ENCODE measurements at regions not wholly inside any gene's neighbourhood (a gene's known extent, or its start where the extent isn't known, plus 50 kb on each side); places are given as distances from the start of the nearest gene placed in this dataset.
"Not testable (repeated sequence)": the region's sequence is repeated elsewhere in the genome, so short reads cannot be mapped to it uniquely, and the experiment has no call there.

GRCh38 chr12:38175538-38175937 lies 141.0 kb upstream of the ALG10B start:
- H3K27ac Mint-ChIP-seq: no peak overlapping the region
- ATAC-seq (no peak), DNase-seq (no peak)
- no peaks in the 10 kb centered on the region for H3K4me1 Mint-ChIP-seq (ENCODE audit: low read depth)
- CTCF ChIA-PET: no interaction called here
- no peaks in the 10 kb centered on the region for H3K9me3 Mint-ChIP-seq (ENCODE audit: insufficient read depth)
- no peaks in the 10 kb centered on the region for H3K36me3 Mint-ChIP-seq (ENCODE audit: low read depth)
- H3K27me3 Mint-ChIP-seq (ENCODE audit: low read depth): no peaks in the 10 kb centered on the region
- no peak overlapping the region for H3K4me3 Mint-ChIP-seq
- POLR2A ChIA-PET: no interaction called here

GRCh38 chr12:38183617-38184016 lies 133.0 kb upstream of the ALG10B start:
- H3K27ac Mint-ChIP-seq; H3K4me1 Mint-ChIP-seq (ENCODE audit: low read depth); H3K4me3 Mint-ChIP-seq; ATAC-seq; DNase-seq; CTCF ChIA-PET; H3K27me3 Mint-ChIP-seq (ENCODE audit: low read depth); POLR2A ChIA-PET; H3K36me3 Mint-ChIP-seq (ENCODE audit: low read depth); H3K9me3 Mint-ChIP-seq (ENCODE audit: insufficient read depth): not testable (repeated sequence)

- ATAC-seq, POLR2A ChIA-PET: not testable (repeated sequence)
Measured at GRCh38 chr12:38197286-38197685, 119.3 kb upstream of the ALG10B start.

GRCh38 chr12:38201461-38202276 lies 114.9 kb upstream of the ALG10B start:
- no peaks in the 10 kb centered on the region for H3K4me1 Mint-ChIP-seq (ENCODE audit: low read depth)
- no peaks in the 10 kb centered on the region for H3K27me3 Mint-ChIP-seq (ENCODE audit: low read depth)
- ATAC-seq (no peak), DNase-seq (no peak)
- H3K9me3 Mint-ChIP-seq (ENCODE audit: insufficient read depth): no peaks in the 10 kb centered on the region
- CTCF ChIA-PET: no interaction called here
- POLR2A ChIA-PET: no interaction called here
- H3K27ac Mint-ChIP-seq: no peak overlapping the region
- no peak overlapping the region for H3K4me3 Mint-ChIP-seq
- no peaks in the 10 kb centered on the region for H3K36me3 Mint-ChIP-seq (ENCODE audit: low read depth)

More at GRCh38 chr12:38197286-38197685, 119.3 kb upstream of the ALG10B start:
- H3K9me3 Mint-ChIP-seq (ENCODE audit: insufficient read depth); H3K4me3 Mint-ChIP-seq; H3K27me3 Mint-ChIP-seq (ENCODE audit: low read depth); DNase-seq; H3K27ac Mint-ChIP-seq; H3K36me3 Mint-ChIP-seq (ENCODE audit: low read depth); CTCF ChIA-PET; H3K4me1 Mint-ChIP-seq (ENCODE audit: low read depth): not testable (repeated sequence)

GRCh38 chr12:38204831-38205230 lies 111.7 kb upstream of the ALG10B start:
- no peaks in the 10 kb centered on the region for H3K27me3 Mint-ChIP-seq (ENCODE audit: low read depth)
- ATAC-seq: no peak
- CTCF ChIA-PET: no interaction called here
- no peak overlapping the region for H3K27ac Mint-ChIP-seq
- H3K4me3 Mint-ChIP-seq: no peak overlapping the region
- no peak for DNase-seq
- no peaks in the 10 kb centered on the region for H3K9me3 Mint-ChIP-seq (ENCODE audit: insufficient read depth)
- POLR2A ChIA-PET: no interaction called here
- no peaks in the 10 kb centered on the region for H3K36me3 Mint-ChIP-seq (ENCODE audit: low read depth)
- H3K4me1 Mint-ChIP-seq (ENCODE audit: low read depth): no peaks in the 10 kb centered on the region

- no peaks in the 10 kb centered on the region for H3K27me3 Mint-ChIP-seq (ENCODE audit: low read depth)
- CTCF ChIA-PET: no interaction called here
- no peaks in the 10 kb centered on the region for H3K9me3 Mint-ChIP-seq (ENCODE audit: insufficient read depth)
- no peaks in the 10 kb centered on the region for H3K36me3 Mint-ChIP-seq (ENCODE audit: low read depth)
- H3K27ac Mint-ChIP-seq: no peak overlapping the region
- H3K4me1 Mint-ChIP-seq (ENCODE audit: low read depth): no peaks in the 10 kb centered on the region
- H3K4me3 Mint-ChIP-seq: no peak overlapping the region
- DNase-seq: no peak
- no peak for ATAC-seq
- POLR2A ChIA-PET: no interaction called here
Measured at GRCh38 chr12:38222011-38222410, 94.6 kb upstream of the ALG10B start.

- H3K4me1 Mint-ChIP-seq (ENCODE audit: low read depth); POLR2A ChIA-PET; H3K27me3 Mint-ChIP-seq (ENCODE audit: low read depth); H3K4me3 Mint-ChIP-seq; H3K36me3 Mint-ChIP-seq (ENCODE audit: low read depth); H3K9me3 Mint-ChIP-seq (ENCODE audit: insufficient read depth); CTCF ChIA-PET; H3K27ac Mint-ChIP-seq; ATAC-seq; DNase-seq: not testable (repeated sequence)
Measured at GRCh38 chr12:38238328-38238727, 78.2 kb upstream of the ALG10B start.

- Mint-ChIP-seq H3K27ac (no peak overlapping the region), H3K27me3 (ENCODE audit: low read depth) (no peaks in the 10 kb centered on the region), H3K4me3 (no peak overlapping the region), H3K4me1 (ENCODE audit: low read depth) (no peaks in the 10 kb centered on the region), H3K9me3 (ENCODE audit: insufficient read depth) (no peaks in the 10 kb centered on the region), H3K36me3 (ENCODE audit: low read depth) (no peaks in the 10 kb centered on the region)
- POLR2A ChIA-PET: no interaction called here
- CTCF ChIA-PET: no interaction called here
- no peak for ATAC-seq
- no peak for DNase-seq
Measured at GRCh38 chr12:38253778-38254177, 62.8 kb upstream of the ALG10B start.

- no peaks in the 10 kb centered on the region for H3K4me1 Mint-ChIP-seq (ENCODE audit: low read depth)
Measured at GRCh38 chr12:38258411-38258810, 58.2 kb upstream of the ALG10B start.

More at GRCh38 chr12:38258411-38258810, 58.2 kb upstream of the ALG10B start:
- Mint-ChIP-seq H3K4me3 (no peak overlapping the region), H3K9me3 (ENCODE audit: insufficient read depth) (no peaks in the 10 kb centered on the region), H3K36me3 (ENCODE audit: low read depth) (no peaks in the 10 kb centered on the region), H3K27me3 (ENCODE audit: low read depth) (no peaks in the 10 kb centered on the region), H3K27ac (no peak overlapping the region)
- POLR2A ChIA-PET: no interaction called here
- ATAC-seq (no peak), DNase-seq (no peak)
- CTCF ChIA-PET: no interaction called here
